NCI-H2029 (cell line): ENCODE measurements at regions not wholly inside any gene's neighbourhood (a gene's known extent, or its start where the extent isn't known, plus 50 kb on each side); places are given as distances from the start of the nearest gene placed in this dataset.

ENCODE experiments used
- DNase-seq: peaks from one replicate; lab custom pipeline; 2025; lab: John Stamatoyannopoulos, UW

DNA sequence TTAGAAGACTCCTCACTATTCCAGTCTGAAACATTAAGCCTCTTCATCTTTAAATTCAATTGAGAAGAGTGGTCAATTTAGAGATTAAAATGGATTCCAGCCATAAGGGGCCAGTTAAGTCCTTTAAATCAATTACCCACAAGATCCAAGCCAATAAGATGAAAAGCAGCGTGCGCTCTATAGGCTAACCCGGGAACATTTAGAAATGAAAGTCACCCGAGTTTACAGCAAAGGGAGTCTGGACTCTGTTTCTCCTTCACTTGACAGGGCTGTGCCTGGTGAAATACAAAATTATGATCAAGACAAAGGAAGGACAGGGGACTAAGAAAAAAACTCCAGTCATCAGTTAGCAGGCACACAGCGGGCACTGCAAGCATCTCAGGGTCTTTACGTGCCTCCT, 393.7 kb downstream of the QKI start:
- no peak for DNase-seq

DNA sequence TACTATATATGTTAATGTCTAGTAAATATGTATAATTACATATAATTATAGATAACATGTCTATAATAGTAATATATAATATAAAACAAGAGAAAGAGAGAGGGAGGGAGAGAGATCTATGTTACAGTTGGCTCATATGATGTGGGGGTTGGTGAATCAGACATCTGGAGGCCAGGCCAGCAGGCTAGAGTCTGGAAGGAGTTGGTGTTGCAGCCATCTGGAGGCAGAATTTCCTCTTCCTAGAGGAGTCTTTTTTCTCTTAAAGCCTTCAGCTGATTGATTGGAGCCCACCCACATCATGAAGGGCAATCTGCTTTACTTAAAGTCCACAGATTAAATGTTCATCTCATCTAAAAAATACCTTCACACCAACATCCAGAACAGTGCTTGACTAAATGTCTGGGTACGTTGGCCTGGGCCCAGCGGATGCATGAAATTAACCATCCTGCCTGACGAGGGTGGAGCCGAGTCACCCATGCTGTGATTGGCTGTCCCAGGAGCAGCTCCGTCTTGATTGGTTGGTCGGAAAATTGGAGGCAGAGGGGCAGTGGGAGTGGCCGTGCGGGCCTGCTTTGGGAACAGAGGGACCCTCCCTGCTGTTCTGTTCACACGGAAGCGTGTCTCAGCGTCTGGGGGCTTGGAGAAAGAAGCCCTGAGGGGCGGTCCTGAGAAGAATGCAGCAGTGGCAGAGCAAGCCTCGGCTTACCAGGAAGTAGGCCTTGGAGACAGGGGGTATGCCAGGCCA, 392.4 kb downstream of the QKI start:
- no peak for DNase-seq

DNA sequence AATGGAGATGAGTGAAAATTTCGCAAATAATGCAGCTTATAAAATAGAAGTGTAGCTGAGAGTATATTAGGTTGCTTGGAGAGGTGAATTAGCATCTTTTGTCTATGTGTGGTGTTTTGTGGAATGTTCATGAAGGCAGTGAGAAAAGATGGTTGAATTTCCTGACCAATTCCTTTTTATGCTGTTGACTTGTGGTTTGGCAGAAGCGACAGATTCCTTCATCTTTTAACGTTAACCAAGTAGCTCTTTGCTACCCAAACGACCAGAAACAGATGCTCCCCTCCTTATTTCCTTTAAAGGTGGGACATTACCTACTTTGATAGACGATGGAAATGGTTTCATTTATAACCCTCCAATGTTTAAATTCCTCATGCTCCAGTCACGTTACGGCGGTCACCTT, 390.5 kb downstream of the QKI start:
- DNase-seq, result no peak

DNA sequence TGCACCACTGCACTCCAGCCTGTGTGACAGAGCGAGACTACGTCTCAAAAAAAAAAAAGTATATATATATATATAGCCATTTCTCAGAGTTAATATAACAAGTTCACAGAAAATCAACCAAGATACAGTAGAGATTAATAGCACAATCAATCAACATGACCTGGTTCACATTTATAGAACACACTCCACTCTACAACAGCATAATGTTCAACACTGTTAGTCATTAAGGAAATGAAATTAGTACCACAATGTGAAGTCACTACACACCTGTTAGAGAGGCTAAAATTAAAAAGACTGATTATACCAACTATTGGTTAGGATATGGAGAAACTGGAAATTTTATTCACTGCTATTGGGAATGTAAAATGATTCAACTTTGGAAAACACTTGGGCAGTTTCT, 387.7 kb downstream of the QKI start:
- DNase-seq, result no peak

DNA sequence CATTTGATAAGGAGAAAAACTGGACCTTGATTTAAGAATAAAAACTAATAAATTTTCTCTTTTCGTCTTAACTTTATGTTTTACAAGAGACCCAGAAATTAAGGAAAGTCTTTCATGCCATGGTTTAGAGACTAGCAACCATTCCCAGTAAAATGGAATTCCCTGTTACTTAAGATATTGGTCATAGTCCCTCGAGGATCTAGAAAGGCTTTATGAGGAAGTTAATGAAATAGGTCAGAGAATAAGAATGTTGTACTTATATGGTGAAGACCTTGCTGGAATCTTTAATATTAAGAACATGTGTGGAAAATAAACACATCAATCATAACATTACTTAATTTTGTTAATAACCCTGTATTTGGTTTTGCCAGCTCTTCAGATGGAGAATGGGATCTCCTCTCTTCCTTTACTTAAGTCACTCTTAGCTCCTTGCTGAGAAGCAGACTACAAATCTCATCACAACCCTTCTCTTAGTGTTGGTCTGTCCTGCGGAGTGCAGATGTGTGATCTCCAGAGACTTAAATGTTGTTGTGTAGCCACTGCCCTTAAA, 382.9 kb downstream of the QKI start:
- DNase-seq, result no peak

DNA sequence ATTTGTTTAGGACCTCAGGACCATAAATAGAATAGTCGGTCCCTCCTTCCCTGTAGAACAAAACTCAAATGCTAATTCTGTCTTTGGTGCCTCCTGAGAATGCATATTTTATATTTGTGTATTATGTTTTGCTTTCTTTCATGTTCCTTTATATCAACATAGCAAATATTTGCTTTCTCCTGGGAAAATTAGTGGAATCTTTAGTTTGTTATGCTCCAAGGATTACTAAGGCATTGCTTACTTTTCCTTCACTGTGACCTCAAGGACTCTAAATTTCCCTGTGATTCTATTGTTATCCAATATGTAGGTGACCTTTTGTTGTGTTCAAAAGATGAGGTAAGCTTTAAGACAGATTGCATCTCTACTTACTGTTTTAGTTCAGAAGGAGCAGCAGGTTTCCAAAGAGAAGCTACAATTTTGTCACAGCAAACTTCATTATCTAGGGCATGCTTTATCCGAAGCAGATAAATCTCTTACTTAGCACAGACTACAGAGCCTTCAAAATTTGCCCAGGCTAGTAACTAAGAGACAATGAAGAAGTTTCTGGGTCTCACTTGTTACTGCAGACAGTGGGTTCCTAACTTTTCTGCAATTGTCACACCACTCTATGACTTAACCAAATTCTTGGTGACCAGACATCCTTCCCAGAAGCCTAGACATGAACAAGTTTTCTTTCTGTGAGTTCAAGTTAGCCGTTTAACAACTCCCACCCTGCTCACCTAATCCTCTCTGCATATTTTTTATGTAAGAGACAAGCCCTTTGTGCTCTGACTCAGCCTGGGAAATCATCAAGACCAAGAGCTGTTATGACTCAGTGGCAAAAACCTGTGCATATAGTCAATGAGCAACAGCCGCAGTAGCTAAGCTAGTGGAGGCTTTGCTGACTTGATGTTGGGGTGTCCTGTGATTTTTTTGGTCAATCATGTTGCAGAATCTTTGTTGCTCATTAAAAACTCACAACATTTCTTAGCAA, 378.8 kb downstream of the QKI start:
- DNase-seq, result no peak

DNA sequence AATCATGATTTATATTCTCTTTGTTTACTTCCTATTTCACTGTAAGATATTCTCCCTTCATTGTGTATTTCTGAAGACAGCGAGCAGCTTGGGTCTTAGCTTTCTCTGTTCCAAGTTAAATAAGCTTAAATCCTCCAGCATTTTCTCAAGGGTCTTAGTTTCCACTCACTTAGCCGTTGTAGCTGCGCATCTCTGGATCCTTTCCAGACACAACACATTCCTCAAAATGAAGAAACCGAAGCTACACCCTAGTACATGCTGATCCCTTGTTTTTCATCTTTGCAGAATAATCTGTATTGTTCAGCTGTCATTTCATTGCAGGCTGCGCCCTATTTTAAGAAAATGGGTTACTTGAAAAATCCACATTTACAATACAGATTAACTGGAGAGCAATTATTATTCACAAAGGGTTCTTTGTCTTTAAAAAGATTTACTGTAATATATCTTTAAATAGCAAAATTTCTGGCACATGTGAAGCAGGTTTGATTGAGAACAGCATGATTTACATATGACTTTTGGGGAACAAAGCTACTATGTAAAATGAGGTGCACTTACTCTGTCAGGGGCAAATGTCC, 375.8 kb downstream of the QKI start:
- no peak for DNase-seq

DNA sequence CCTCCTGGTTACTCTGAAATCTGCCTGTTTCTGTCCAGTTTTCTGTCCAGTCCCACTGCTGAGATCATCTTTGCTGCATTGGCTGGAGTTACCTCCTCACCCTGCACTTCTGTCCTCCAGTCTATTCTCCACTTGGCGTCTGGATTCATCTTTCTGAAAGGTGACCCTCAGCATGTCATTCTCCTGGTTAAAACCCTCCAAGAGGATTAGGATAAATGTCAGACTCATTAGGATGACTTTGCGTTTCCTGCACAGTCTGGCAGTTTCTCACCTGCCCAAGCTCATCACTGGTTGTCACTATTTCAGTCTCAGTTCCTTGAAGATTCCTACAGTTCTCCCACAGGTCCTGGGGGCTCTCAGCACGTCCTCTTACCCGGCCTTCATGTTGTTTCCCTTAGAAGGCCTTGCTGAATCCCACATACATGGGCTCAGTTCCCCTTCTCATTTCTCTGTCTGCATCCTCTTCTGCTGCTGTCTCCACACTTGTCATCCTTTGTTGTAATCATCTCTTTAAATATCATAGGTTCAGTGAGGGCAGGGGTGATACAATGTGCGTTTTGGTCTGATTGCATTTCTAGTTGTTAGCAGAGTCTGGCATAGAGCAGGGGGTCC, 374.8 kb downstream of the QKI start:
- DNase-seq, result no peak

DNA sequence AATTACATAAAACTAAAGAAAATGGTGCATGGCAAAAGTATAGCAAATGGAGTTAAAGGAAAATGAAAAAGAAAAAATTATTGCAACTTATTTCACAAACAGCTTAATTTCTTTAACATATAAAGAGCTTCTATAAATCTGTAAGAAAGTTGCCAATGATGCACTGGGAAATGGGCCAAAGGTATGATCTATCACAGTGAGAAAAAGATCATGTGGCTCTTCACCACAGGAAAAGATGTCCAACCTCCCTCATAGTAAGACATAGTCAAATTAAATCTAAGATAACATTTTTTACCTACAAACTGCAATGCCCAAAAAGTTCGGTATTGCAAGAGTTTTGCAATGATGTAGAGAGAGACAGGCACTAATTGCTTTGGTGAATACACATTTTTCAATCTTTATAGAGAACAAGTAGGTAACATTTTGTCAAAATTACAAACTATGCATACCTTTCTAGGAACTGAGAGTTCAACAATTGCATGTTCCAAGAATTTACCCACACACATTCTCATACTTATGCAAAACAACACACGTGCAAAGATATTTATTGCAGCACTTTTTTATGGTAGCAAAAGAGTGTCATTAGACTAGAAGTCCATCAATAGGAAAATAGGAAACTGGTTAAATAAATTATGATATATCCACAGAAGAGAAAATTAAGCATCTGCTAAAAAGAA, 372.6 kb downstream of the QKI start:
- no peak for DNase-seq

DNA sequence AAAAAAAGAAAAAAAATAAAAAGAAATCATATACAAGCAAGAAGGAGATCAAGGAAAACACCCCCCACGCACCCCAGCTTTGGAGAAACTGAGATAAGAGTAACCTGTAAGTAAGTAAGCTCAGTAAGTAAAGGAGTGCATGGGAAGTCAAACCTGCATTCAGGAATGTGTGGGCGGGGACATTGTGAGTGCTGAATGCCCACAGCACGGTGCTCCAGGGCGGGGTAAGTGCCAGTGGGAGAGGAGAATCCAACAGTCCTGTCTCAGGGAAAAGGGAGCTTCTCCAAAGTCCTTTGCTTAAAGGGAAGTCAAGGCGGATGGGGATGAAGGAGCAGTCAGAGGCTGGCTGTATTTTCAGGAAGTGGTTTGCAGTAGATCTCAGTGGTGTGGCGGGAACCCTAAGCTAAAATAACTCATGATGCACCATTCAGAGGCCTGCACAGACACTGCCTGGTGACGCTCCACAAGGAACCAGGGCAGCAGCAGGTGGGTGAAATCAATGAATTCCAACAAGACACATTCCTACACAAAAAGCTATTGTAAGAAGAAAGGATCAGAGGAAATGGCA, 368.0 kb downstream of the QKI start:
- no peak for DNase-seq

DNA sequence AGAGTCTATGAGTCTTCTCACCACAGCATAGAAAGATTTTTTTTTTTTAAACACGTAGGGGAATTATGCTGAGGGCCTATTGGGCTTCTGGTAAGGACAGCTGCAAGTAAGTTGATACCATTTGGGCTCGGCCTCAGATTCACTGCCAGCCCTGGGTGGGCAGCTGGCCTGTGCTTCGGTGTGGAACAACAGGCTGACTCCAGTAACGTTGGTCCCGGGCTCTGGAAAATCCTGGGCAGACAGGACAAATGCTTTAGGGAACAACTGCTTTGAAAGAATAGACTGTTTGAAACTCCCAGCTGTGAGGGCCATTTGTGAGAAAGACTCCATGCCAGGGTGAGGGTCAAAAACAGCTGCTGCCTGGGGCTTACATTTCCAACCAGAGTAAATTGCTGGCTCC, 366.5 kb downstream of the QKI start:
- peak; percentile 53 for DNase-seq

DNA sequence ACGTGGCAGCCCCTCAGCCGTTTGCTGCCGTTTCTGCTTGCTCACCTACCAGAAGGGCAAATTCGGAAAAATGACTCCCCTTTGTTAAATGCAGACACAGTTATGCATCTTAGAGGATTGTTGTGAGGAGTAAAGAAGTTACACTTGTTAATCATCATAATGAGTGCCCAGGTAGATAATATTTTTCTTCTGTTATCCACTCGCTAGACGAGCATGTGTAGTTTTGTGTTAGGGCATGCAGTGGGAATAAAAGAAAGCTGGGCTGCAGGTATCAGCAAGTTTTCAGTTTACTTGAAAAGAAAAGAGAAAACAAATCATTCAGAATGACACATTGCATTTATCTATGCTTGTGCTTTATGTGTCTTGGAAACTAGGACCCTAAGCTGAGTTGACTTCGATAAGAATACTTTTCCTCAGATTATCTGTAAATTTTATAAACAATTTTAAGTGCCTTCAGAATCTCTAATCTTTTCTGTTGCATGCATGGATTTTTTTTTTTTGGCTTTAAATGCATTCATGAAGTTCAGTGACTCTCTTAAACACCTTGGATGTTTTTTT, 365.3 kb downstream of the QKI start:
- no peak for DNase-seq

DNA sequence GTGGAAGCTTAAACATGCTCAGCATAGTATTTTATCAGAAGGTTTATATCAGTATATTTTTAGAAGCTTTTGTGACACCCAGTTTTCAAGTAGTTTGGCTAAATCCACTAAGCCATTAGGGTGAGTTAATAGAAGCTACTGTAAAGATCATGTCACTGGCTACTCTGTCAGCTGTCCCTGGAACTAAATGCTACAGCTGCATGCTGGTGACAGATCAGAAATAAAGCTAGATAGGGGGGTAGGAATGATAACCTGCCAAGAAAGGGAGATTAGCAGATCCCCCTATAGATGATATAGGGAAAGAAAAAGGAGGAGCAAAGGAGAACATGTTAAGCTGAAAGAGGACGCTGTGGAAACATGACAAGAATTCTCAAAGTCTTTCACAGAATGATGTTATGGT, 363.2 kb downstream of the QKI start:
- DNase-seq, result no peak

DNA sequence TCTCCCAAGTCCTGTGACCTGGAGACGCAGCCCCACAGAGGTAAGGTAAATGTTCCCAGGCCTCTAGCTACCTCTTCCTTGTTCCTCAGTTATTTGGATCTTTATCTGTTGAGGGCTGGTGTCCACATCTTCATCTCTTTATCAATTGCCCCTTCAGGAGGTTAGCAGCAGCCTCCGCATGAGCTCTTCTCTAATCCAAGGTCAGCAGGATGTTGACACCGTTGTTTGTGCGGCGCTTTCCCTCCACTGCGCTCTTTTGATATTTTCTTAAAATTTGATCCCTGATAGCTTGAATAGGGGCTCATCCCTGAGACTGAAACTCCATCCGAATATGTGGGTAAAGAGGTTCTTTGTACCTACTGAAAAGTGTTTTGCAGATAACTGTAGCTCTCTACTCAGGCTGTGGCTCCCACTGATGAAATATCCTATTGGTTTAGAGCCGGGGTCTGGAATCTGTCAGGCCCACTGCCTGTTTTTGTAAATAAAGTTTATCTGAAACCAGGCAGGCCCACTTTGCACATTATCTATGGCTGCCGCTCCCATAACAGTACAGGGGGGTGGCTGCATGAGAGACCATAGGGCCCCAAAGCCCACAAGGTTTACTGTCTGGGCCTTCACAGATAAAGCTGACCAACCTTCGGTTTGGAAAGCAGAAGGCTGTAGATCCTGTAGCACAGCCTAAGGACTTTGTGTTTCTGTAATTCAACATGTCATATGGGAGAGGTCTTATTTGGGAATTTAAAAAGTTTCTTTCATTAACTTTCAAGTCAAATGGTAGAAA, 362.6 kb downstream of the QKI start:
- DNase-seq, result no peak

DNA sequence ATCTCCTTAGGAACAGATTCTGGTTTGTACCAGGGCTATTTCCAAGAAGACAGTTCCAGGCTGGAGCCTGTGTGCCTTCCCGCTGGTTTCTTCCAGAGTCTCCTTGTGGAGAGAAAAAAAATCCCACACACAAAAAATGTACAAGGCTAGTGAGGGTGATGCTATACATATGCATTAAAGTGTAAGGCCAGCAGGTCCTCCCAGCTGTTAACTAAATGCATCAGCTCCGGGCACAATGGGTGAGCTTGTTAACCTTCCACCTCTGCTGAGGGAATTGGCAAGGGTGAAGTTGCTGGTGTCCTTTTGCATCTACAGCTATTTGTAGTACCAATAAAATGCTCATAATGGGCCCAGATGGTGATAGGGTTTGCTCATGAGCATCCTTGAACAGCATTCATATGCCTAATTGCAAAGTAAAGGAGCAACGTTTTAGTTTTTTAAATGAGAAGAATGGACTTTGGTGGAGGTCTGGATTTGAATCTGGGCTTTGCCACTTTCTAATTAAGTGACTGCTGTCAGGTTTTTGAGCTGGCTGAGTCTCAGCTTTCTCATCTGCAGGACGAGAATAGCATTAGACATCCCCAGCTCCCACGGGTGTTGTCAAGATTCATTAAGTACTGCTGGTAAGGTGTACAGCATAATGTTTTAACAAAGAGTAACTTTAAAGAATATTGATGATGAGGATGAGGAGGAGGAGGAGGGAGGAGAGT, 361.8 kb downstream of the QKI start:
- no peak for DNase-seq

DNA sequence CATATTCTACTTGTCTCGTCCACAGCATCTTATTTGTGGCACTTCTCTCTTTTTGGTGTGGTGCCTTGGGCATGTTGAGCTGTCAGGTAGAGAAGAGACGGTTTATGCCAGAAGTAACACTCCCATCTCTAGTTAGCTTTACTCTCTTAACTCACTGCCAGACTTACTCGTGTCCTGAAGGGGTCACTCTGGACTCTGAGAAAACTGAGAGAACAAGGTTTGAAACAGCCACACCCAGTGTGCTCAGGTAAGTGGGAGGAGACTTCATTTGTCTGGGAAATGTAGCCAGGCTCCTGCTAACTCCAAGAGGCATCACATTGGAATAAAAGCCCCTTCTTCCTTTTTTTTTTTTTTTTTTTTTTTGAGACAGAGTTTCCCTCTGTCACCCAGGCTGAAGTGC, 360.8 kb downstream of the QKI start:
- DNase-seq, result no peak

DNA sequence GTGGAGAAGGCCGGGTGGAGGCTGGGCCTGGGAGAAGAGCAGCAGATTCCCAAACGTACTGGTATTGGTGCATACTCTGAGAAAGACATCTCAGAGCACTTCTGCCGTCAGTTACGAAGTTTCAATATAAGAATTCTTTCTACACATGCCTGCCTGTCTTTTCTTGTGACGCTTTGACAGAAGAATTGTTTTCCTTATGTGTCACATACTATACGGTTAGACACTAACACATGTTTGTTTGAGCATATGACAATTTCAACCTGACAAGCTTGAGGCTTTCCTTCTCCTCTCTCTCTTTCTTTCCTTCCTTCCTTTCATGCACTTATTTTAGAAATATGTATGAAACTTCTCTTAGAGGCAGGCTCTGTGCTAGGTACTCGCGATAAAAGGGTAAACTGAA, 360.0 kb downstream of the QKI start:
- no peak for DNase-seq

DNA sequence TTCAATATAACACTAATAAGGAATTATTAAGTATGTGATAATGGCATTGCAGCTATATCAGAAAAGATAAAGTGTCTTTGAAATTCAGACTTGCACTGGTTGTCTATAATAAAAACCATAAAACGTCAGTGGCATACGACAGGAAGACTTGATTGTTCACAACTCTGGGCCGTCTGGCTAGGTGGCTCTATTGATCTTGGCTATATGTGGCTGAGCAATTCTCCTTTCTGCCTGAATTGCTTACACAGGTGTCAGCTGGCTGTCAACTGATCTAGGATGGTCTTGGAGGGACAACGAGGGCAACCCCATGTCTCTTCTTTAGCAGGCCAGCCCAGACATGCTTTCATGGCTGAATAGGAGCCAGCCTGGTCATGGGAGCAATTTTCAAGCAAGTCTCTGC, 359.1 kb downstream of the QKI start:
- DNase-seq, result no peak

DNA sequence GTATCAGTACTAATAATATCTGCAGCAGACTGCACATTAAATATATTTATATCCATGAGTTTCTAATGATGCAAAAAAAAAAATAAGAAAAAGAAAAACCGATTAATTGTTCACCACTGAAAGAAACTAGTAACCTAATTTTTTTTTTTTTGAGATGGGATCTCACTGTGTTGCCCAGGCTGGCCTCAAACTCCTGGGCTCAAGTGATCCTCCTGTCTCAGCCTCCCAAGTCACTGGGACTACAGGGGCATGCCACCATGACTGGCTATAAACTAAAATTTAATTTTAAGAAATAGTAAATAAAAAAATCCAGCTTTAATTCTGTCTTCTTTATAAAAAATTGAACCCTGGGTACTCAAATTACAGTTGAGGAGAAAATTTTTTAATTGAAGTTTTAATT, 358.2 kb downstream of the QKI start:
- no peak for DNase-seq

DNA sequence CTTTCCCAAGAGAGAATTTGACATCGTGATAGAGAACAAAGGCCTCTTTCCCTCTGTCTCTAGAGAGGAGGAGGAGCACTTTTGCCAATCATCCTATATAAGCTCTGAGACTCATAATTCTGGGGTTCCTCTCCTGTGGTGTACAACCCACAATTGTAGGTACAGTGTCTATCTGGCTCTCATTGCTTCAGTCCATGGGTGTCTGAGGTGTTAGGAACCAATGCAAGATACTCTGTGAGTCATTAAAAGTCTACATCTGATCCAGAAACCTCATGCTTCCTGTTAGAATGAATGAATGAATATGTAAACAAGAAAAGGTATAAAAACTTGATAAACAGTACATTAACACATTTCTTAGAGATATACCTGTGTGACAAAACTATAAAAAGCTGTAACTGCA, 356.7 kb downstream of the QKI start:
- no peak for DNase-seq
